ENCODE measurements at regions not wholly inside any gene's neighbourhood (a gene's known extent, or its start where the extent isn't known, plus 50 kb on each side); places are given as distances from the start of the nearest gene placed in this dataset.
"Not testable (repeated sequence)": the region's sequence is repeated elsewhere in the genome, so short reads cannot be mapped to it uniquely, and the experiment has no call there.

DNA sequence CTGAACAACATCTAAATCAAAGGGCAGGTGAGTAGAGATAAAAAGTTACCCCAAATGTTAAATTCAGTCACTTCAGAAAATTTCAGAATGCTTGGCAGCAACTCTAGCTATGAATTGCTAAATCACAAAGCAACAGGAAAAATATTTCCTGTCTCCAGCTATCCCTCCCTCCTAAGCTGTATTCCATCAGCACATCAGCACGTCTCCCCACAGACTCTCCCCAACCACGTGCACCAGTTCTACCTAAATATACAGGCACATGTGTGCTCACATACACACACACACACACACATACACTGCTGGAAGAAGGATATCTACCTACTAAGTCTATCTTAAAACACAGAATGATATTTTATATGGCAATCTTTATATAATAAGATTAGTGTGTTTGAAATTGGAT lies 177.1 kb upstream of the ARHGEF26 start:
- no peak for DNase-seq

DNA sequence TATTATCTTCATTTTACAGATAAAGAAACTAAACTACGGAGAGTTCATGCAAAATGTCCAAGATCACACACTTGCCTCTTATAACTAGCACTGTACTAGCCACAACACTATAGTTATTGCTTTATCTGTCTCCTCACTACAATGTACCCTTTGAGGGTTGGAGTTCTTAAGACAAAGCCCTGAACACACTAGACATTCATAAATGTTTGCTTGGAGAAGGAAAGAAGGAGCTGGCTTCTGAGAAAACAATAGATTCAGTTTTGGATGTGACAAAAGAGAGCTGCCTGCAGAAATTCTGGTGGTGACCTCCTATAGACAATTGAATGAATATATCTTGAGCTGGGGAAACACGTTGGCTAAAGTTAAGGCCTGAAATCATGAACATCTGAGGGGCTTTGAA lies 169.9 kb upstream of the ARHGEF26 start:
- DNase-seq: no peak

DNA sequence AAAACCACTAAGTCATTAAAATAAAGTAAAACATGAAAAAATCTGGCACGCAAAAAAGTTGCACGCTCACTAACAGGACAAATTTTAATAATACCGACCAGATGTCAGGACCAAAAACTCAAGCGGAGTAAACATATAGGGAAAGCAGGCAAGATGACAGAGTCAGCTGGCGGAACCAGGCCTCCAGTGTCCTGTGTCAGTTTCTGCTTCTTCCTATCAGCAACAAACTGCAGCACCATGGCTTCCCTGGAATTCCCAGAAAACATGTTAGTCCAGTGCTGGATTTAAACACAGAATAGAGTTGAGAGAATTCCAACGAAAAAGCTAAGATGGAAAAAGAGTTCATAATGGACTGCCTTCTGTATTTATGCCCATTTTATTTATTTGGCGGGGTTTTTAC lies 169.1 kb upstream of the ARHGEF26 start:
- DNase-seq: no peak

DNA sequence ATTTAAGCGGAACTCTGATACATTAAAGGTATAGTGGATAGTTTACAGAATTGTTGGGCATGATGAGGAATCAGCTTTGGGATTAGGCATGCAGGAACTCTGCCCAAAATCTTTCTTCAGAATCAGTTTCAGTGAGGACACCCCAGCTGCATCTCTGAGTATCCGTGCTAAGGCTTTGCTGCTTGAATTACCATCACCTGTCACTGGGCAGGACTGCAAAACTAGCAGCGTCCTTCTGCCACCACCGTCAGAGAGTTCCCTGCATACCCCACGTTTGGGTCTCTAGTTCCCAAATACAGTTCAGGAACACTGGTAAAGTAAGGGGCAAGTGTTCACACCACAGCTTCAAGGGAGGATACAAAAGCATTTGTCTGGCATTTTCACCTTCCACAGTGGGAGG lies 164.6 kb upstream of the ARHGEF26 start:
- DNase-seq: no peak

DNA sequence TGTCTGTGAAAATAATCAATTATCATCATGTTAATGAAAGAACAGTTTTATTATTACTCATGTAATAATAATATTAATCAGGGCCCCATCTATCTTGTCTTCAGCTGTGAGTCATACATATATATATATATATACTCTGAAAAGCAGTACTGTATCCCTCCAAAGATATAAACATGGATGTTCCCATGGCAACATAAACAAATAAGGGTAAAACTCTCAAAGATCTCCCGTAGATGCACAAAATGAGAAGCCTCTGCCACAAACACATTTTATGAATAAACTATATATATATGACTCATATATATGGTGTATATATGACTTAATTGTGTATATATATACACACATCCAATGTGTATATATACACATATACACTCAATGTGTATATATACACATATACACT lies 163.8 kb upstream of the ARHGEF26 start:
- DNase-seq: no peak

DNA sequence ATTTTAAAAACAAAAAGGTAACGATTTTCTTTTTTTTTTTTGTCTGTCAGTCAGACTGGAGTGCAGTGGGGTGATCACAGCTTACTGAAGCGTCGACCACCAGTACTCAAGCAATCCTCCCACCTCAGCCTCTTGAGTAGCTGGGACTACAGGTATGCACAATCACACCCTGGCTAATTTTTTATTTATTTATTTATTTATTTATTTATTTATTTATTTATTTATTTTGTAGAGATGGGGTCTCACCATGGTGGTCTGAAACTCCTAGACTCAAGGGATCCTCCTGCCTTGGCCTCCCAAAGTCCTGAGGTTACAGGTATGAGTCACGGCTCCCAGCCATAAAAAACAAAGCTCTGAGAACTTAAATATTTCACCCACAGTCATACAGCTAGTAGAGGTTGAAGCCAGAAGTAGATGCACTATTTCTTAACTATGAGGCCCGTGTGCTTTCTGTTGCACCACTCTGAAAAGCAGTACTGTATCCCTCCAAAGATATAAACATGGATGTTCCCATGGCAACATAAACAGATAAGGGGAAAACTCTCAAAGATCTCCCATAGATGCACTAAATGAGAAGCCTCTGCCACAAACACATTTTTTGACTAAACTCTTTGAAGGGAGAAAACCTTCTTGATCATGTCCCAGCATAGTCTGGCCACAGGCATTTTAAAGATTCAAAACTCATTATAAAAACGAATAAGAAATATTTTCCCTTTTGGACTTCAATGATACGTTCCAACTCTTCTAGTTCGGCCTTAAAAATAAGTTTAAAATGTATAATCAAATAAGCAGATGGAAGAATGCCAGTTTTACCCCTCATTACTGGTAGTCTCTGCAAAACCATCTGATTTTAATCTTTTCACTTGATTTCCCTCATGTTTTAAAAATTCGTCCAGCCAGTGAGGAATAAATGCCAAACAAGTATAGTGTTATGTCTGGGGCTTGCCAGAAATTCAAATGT lies 162.3 kb upstream of the ARHGEF26 start:
- DNase-seq: no peak

DNA sequence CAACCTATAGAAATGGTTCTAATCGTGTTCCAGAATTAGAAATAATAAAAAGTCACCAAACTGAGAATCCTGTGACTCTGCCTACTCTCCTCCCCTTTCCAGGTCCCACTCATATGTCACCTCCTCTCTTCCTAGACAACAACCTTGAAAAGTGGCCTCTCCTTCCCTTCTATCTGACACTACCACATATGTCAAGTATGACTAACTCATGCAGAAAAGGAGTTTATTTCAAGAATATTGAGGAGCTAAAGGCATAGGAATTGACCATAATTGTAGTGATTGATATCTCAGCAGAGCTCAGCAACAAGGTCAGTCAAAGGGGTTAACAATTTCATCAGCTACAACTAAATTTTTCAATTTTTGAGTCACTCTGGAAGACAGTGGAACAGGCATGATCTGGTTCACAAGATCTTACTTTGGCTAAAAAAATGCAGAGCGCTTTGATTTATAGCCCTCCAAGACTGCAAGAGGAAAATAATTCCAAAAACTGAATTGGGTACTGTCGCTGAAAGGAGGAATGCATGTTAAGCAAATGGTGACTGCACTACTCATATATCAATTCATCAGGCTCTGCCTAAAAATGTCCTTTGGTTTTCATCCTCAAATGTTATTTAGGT lies 160.6 kb upstream of the ARHGEF26 start:
- DNase-seq: no peak

DNA sequence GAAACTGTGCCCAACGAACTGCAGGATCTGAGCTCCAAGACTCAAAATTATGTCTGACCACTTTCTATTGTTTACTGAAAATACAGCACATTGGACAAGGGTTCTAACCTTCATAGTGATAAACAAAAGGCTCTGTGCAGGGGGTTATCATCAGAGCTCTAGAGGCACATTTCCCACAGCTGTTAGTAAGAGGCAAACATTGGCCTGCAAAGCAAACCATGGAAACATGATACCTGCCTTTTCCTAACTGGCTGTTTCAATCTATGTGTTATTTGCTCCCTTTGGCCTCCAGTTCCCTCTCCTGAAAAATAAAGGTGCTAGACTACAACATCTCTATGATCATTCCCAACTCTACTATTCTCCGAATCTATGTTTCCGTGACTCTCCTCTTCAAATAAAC lies 159.7 kb upstream of the ARHGEF26 start:
- no peak for DNase-seq

DNA sequence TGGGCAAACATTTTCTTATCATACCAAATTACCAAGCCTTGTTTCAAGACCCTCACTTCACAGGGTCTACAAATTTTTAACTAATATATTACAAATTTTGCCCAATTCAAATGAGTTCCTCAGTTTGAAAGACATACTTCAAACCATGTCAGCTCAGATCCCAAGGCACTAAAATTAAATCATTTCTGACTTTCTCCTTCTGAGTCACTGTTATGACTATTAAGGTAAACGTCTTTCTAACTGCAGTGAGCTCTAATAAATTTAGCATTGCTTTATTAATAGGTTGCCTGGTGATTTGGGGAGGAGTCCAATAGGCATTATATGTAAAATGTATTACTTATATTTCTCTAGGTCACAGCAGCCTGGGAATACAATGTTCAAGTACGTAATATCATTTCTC lies 158.2 kb upstream of the ARHGEF26 start:
- no peak for DNase-seq

DNA sequence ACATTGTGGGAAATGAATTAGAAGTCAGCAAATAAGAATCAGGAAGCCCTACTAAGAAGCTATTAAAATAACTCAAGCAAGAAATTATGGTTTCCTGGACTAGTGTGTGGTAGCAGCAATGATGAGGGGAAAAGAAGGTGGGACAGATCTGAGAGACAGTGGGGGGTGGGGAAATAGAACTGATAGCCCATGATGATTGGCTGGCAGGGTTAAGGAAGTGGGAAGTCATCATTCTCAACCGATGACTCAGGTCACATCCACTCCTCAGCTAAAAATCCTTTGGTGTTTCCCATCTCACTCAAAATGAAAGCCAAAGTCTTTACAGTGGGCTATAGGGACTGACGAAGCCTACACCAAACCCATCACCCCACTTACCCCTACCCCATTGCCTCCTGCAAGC lies 153.9 kb upstream of the ARHGEF26 start:
- DNase-seq: no peak

DNA sequence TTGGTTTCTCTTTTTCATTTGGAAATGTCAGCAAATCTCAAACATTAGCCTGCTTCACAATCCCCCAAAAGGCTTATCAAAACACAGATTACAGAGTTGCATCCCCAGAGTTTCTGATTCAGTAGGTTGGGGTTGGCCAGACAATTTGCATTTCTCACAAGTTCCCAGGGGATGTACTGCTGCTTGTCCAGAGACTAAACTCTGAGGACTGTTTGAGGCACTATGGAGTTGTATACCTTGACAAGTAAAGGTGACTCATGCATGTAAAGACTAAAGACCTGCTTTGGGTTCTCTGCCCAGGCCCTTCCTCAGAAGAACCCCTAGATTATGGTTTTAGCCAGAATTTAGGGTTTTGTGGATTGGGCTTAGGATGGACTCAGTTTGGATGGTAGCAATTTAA lies 151.1 kb upstream of the ARHGEF26 start:
- no peak for DNase-seq

DNA sequence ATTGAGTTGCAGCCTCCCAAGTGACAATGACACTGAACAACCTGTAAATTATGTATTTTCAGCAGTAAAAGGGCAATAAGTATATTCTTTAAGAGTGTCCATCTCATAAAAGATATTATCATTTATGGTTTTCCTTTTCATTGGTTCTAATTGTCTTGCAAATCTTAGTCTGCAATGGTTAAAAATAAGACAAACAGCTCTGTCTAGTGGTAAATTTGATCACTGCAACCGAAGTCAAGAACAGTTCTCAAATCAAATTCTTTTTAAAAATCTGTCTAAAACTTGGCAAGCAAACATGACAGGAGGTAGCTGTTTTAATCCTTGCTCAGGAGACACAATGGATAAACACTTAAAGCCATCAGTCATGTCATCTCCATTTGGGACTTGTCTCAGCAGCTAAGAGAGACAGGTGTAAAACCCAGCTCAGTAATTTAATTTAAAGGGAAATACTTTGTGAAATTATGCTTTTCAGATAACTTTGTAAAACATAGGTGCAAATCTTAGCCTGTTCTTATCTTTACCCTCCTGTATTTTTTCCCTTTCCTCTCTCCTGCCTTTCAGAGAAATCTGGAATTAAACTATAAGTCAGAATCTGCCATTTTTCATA lies 150.3 kb upstream of the ARHGEF26 start:
- no peak for DNase-seq

DNA sequence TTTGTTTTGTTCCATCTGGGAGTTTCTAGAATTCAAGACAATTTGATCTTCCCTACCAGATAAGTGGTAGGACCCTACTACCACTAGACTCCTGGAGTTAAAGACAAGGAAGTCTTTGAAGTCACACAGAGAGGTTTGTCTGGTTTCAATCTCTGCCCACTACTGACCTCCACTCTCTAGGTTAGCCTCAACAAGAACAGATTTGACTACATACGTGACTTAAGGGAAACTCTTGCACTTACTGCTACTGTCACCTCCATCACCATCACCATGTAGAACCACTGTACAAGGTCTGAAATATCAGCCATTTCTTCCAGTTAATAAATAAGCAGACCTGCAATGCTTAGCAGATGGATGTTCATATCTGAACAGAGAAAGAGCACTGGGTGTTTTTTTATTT lies 148.3 kb upstream of the ARHGEF26 start:
- DNase-seq: no peak

DNA sequence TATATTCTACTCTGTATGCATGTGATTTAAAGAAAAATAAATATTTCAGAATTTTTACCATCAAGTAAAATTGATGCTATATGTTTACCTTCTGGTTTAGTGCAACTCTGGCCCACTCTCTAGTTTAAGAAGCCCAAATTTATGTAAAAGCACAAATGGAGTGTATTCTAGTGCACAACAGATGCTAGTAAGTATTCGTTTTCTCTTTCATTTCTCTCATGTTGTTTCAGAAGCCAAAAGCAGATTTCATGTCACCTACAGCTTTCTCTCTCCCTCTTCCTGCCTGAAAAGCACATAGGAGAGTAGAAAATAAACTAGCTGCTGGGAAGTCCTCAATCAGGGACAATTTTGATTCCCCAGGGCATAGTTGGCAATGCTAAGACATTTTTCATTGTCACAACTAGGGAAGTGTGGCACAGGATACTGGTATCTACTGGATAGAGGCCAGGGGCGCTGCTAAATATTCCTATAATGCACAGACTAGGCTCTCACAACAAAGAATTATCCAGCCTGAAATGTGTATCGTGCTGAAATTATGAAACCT lies 147.4 kb upstream of the ARHGEF26 start:
- DNase-seq: no peak

DNA sequence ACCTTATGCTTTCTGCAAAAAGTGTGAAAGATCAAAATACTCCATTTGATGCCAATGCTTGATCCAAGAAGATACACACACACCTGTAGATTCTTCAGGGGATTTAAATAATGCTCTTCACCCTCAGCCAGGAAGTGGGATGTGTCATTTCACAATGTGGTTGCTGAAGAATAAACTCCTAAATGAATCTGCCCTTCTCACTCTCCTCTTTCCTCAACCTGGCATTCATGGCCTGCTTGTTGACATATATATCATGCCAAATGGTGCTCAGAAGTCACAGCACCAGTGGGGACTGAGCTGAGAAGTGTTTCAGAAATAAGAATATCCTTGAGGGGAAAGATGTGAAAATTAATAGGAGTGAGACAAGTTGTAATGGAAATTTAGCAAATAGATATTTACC lies 146.6 kb upstream of the ARHGEF26 start:
- DNase-seq: no peak

DNA sequence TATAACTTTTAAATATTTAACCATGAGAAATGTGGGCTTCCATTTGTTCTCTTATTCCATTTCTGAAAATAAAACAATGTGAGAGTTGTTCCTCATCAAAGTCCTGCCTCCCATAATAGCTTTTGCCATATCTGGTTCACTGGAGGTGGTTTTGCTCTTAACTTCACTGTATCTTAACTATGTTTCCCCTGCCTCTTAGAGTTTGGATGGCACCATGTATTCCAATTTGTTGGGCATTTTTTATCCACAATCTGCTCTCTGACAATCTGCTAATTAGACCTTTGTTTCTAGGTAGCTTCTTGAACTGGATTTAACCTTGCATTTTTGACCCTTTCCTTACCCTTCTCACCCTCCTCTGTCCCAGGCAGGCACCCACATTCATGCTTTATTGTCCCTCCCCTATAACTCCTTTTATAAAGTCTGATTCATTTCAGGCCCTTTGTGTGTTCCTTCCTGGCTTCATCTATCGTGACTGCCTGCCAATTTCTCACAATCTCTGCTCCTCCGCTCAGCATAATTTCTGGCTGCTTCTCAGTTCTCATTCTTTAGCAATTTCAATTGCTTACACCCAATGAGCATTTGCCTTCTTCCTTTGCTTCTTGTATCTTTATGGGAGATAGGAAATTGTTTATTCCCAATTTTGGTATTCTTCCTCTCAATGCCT lies 144.2 kb upstream of the ARHGEF26 start:
- DNase-seq: no peak

DNA sequence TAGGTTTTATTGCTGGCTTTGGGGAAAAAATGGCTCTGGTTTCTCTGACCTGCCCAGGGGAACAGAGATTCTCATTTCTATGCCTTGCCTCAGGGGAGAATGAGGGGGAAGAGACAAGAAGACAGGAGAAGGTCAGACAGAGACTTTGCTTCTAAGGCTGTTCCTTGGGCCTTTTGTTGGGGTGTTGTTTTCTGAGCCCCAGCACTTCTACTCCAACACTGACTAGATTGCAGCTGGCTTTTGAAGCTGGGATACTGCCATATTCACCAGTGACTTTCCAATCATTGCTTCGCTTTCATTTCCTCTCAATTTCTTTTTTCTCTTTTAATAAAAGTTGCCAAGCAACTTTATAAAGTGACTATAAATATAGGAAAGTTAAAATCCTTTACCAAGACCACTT lies 143.2 kb upstream of the ARHGEF26 start:
- no peak for DNase-seq

DNA sequence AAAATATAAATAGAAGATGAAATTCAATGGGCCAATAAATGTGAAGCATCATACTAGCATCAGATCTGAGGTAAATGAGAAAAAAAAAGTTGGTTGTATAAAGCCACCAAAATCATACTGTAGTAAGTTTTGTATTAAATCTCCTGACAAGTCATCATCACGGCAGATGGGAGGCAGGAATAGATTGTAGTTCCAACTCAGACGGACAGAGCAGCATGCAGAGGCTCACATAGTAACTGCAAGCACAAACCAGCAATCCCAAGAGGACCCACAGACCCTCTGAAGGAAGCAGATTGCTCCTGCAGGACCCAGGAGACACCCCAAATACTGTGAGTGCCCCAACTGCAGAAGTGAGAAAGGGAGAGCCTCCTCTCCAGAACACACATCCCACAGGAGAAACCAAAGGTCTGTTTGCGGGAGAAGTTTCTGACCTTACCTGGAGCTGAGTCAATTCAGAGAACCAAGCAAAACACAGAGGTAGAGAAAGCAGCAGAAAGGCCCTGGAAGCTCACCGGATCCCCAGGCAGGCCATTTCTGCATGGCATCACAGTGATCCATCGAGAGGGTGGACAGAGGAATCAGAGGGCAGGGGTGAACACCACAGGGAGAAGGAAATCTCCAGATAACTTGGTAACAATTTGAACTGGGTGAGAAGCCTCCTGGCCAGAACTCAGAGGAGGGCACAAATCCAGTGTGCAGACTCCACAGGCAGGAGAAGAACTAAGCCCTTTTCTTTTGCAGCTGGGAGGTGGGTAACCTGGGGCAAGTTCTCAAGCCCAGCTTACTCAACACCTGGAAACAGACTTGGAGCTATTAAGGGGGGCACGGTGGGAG lies 141.6 kb upstream of the ARHGEF26 start:
- DNase-seq: no peak

DNA sequence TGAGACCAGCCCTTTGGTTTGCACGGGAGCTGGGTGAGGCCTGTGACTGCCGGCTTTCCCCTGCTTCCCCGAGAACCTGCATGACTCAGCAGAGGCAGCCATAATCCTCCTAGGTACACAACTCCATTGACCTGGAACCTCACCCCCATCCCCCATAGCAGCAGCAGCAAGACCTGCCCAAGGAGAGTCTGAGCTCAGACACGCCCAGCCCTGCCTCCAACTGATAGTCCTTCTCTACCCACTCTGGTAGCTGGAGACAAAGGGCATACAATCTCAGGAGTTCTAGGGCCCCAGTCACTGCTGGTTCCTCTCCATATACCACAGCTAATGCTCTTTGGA lies 141.0 kb upstream of the ARHGEF26 start:
- no peak for DNase-seq

DNA sequence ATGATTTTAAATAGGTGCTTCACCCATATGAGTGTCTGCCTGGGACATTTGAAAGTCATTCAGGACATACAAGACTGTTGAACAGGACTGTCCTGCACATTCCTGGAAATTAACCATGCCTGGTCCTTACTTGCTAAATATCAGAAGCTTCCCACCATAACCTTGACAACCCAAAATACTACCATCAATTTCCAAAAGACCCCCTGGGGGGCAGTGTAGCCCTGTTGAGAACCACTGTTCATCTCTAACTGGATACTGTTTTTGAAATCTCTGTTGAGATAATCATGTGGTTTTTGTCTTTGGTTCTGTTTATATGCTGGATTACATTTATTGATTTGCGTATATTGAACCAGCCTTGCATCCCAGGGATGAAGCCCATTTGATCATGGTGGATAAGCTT lies 123.8 kb upstream of the ARHGEF26 start:
- DNase-seq: not testable (repeated sequence)

DNA sequence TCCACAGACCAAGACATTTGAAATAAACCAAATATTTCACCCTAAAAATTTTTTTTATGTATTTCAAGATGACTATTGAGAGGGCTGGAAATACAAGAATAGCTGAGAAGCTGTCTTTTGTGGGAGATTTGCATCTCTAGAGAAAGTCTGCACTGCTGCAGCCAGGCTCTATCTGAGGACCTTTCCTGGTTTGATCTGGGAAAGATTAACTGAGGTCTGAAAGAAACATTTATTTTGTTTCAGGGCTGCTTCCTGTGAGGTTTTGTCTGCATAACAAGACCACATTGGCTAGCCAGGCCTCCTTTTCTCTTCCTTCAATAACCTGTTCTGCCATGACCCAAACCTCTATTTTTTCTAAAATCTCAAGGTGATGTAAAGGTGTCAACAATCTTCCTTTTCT lies 117.5 kb upstream of the ARHGEF26 start:
- DNase-seq: no peak

DNA sequence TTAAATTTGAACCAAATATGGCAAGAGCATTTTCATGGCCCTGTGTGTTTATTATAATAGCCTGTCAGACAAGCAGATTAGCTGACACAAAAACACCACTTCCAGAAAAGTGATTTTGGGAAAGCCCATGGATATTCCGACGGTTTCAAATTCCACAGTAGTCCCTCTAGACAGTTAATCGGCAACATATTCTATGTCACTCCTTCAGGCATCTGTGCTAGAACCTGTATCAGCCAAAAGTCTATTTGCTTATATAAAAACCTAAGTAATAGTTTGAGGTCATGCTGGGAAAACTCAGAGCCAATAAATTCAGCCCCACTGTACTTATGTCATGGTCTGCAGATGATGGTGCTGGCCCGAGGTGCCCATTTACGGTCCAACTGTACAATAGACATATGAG lies 110.2 kb upstream of the ARHGEF26 start:
- DNase-seq: no peak

DNA sequence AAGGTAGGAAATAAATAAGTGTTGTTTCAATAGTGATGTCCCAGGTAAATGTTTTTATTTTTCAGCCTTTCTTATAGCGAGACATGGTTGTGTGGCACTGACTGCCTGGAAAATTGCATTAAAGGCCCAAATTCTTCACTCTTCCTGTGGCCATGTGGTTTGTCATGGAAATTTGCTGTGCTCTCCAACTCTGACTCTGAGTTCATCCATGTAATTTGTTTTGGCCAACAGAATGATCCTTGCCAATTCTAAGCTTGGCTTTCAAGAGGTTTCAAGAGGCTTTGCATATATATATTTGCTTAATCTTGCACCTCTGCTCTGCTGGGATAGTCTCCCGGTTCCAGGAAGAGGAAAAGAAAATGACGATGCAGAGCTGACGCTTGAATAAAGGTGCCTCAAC lies 107.5 kb upstream of the ARHGEF26 start:
- no peak for DNase-seq

All from CD4-positive, alpha-beta T cell treated with Interferon gamma for 1 hour (primary cell).